ENCODE measurements at regions not wholly inside any gene's neighbourhood (a gene's known extent, or its start where the extent isn't known, plus 50 kb on each side); places are given as distances from the start of the nearest gene placed in this dataset.

DNA sequence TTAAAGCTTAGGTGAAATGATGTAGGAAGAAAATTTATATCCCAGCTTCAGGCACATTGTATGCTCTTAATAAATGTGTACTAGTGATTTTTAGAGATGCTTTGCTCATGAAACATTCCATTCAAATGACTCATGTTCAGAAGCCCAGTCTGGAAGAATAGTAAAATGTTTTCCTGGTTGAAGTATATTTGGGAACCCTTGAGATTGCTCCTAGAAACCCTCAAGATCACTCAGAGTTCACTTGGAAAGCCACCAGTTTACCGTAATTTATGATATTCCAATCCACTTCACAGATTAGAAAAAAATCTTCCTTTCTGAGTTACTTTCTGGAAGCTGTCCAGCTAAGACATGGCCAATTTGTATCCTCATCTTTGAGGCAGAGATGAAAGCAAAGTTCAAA is 186.4 kb downstream of the SYT10 start:
- BruUV-seq (replicated peaks), result no TSS peak
- Histone ChIP-seq H3K9ac (ENCODE audit: low read length) (no peak overlapping the region), H3K36me3 (ENCODE audit: control insufficient read depth in 1 of 2, insufficient read depth in 2 of 2, low read length in 2 of 2) (no peaks in the 10 kb centered on the region), H3K4me3 (replicated peaks in 1 of 2; ENCODE audit: low read depth in 1 of 2, low read length in 2 of 2) (no peak overlapping the region), H4K20me1 (ENCODE audit: insufficient read depth) (no peaks in the 10 kb centered on the region), H2AFZ (ENCODE audit: low read depth, low read length, poor library complexity, severe bottlenecking) (no peak overlapping the region), H3K27ac (ENCODE audit: low read depth, low read length) (no peak overlapping the region), H3K79me2 (ENCODE audit: insufficient read depth, low read length) (no peaks in the 10 kb centered on the region), H3K4me1 (ENCODE audit: control insufficient read depth in 1 of 2, insufficient read depth in 2 of 2, low read length in 2 of 2) (no peaks in the 10 kb centered on the region), H3K4me2 (ENCODE audit: low read length) (no peak overlapping the region), H3K9me2 (ENCODE audit: insufficient read depth) (no peaks in the 10 kb centered on the region), H3K27me3 (ENCODE audit: insufficient read depth, low read length) (no peaks in the 10 kb centered on the region), H3K9me3 (ENCODE audit: control insufficient read depth in 1 of 2, insufficient read depth in 1 of 2, low read depth in 1 of 2, low read length in 2 of 2) (peaks cover 0 to 7% of the 10 kb centered on the region in 2 experiments; a peak in 2 of 4 replicates)
- DNase-seq (ENCODE audit: low read depth, low spot score), result no peak
- ChIA-PET POLR2A (no interaction called here), CTCF (no interaction called here), RAD21 (ENCODE audit: low non-redundant PET in 1 of 2, low total read pairs in 2 of 2, uncharacterized antibody in 2 of 2, unreplicated experiment in 2 of 2) (no interaction called here)
- no peak for ATAC-seq
- TF ChIP-seq TCF7L2 (IDR thresholded peaks at IDR 0.05; ENCODE audit: borderline replicate concordance, extremely low read depth, insufficient read depth, insufficient read length), result no peak
- TF ChIP-seq ELF1 (IDR thresholded peaks at IDR 0.05; ENCODE audit: borderline replicate concordance, low read depth), result no peak
- intact Hi-C loops (cut with micrococcal nuclease), result no loop called here

GRCh38 chr12:33251548-33251947 is 188.1 kb downstream of the SYT10 start:
- Histone ChIP-seq H2AFZ (ENCODE audit: low read depth, low read length, poor library complexity, severe bottlenecking) (no peak overlapping the region), H3K27ac (ENCODE audit: low read depth, low read length) (no peak overlapping the region), H3K9ac (ENCODE audit: low read length) (no peak overlapping the region), H3K9me3 (ENCODE audit: control insufficient read depth in 1 of 2, insufficient read depth in 1 of 2, low read depth in 1 of 2, low read length in 2 of 2) (peaks cover 0 to 12% of the 10 kb centered on the region in 2 experiments; a peak in 2 of 4 replicates), H3K4me2 (ENCODE audit: low read length) (no peak overlapping the region), H3K4me1 (ENCODE audit: control insufficient read depth in 1 of 2, insufficient read depth in 2 of 2, low read length in 2 of 2) (no peaks in the 10 kb centered on the region), H3K79me2 (ENCODE audit: insufficient read depth, low read length) (no peaks in the 10 kb centered on the region), H3K4me3 (replicated peaks in 1 of 2; ENCODE audit: low read depth in 1 of 2, low read length in 2 of 2) (no peak overlapping the region), H3K36me3 (ENCODE audit: control insufficient read depth in 1 of 2, insufficient read depth in 2 of 2, low read length in 2 of 2) (no peaks in the 10 kb centered on the region), H3K9me2 (ENCODE audit: insufficient read depth) (no peaks in the 10 kb centered on the region), H4K20me1 (ENCODE audit: insufficient read depth) (no peaks in the 10 kb centered on the region), H3K27me3 (ENCODE audit: insufficient read depth, low read length) (no peaks in the 10 kb centered on the region)
- DNase-seq (ENCODE audit: low read depth, low spot score) (no peak), ATAC-seq (no peak)
- RAD21 ChIA-PET (ENCODE audit: low non-redundant PET in 1 of 2, low total read pairs in 2 of 2, uncharacterized antibody in 2 of 2, unreplicated experiment in 2 of 2), result no interaction called here
- CTCF ChIA-PET, result no interaction called here
- POLR2A ChIA-PET, result no interaction called here
- BruUV-seq (replicated peaks), result no TSS peak
- TF ChIP-seq SIN3A (IDR thresholded peaks at IDR 0.05; ENCODE audit: low read depth) (no peak), ELF1 (IDR thresholded peaks at IDR 0.05; ENCODE audit: borderline replicate concordance, low read depth) (no peak), CTCF (IDR thresholded peaks at IDR 0.05 in 2 of 3, conservative IDR thresholded peaks at IDR 0.05 in 1 of 3; ENCODE audit: borderline replicate concordance in 1 of 3, insufficient read depth in 1 of 3, low read depth in 2 of 3, low read length in 2 of 3) (no peak), CBX3 (IDR thresholded peaks at IDR 0.05; ENCODE audit: low read depth) (no peak), FOSL1 (IDR thresholded peaks at IDR 0.05; ENCODE audit: low read depth) (no peak), EGR1 (IDR thresholded peaks at IDR 0.05; ENCODE audit: low read depth) (no peak), SRF (IDR thresholded peaks at IDR 0.05; ENCODE audit: low read depth) (no peak), ZFX (IDR thresholded peaks at IDR 0.05) (no peak), EZH2phosphoT487 (IDR thresholded peaks at IDR 0.05; ENCODE audit: borderline replicate concordance) (no peak)
- TF ChIP-seq, protein P1, sequence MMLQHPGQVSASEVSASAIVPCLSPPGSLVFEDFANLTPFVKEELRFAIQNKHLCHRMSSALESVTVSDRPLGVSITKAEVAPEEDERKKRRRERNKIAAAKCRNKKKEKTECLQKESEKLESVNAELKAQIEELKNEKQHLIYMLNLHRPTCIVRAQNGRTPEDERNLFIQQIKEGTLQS (IDR thresholded peaks at IDR 0.05), result no peak
- TF ChIP-seq, protein P2, sequence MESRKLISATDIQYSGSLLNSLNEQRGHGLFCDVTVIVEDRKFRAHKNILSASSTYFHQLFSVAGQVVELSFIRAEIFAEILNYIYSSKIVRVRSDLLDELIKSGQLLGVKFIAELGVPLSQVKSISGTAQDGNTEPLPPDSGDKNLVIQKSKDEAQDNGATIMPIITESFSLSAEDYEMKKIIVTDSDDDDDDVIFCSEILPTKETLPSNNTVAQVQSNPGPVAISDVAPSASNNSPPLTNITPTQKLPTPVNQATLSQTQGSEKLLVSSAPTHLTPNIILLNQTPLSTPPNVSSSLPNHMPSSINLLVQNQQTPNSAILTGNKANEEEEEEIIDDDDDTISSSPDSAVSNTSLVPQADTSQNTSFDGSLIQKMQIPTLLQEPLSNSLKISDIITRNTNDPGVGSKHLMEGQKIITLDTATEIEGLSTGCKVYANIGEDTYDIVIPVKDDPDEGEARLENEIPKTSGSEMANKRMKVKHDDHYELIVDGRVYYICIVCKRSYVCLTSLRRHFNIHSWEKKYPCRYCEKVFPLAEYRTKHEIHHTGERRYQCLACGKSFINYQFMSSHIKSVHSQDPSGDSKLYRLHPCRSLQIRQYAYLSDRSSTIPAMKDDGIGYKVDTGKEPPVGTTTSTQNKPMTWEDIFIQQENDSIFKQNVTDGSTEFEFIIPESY (IDR thresholded peaks at IDR 0.05; ENCODE audit: extremely low read depth, insufficient replicate concordance, low read length), result no peak
- intact Hi-C loops (cut with micrococcal nuclease), result no loop called here
